H1 (cell line): ENCODE measurements at regions not wholly inside any gene's neighbourhood (a gene's known extent, or its start where the extent isn't known, plus 50 kb on each side); places are given as distances from the start of the nearest gene placed in this dataset.

Source experiments
- CTCF ChIA-PET: fragments of 300-600 bp; sonication (Branson Sonifier 250); formaldehyde crosslinking; loops from one replicate; lab custom pipeline; 2021; ENCODE audit not compliant: partially characterized antibody; lab: Charles Lee
- POLR2A ChIA-PET: fragments of 300-600 bp; sonication (Branson Sonifier 250); formaldehyde crosslinking; loops from one replicate; lab custom pipeline; 2021; ENCODE audit warnings: inconsistent platforms; ENCODE audit not compliant: partially characterized antibody; lab: Charles Lee
- DNase-seq, 2 experiments: peaks; one replicate each; pipeline versions ENCODE4 v3.0.0 to v3.0.0-alpha.2; 2010 to 2022; ENCODE audit warnings: low spot score in 2 of 2, low read depth in 1 of 2, mixed read lengths in 1 of 2
- FAIRE-seq: peaks from 2 replicates; lab custom pipeline; 2011; peaks lifted over from hg19 to GRCh38; lab: Jason Lieb, UNC
- H2AFZ ChIP-seq: 2 replicates; pipeline ENCODE4 v1.8.1; 2012; ENCODE audit warnings: low read length, inconsistent platforms
- H2AK5ac ChIP-seq: 2 replicates; pipeline ENCODE4 v1.6.1; 2013; ENCODE audit warnings: low read depth, low read length
- H2BK120ac ChIP-seq: replicated peaks from 2 replicates; pipeline ENCODE3; 2013; ENCODE audit warnings: low read depth, low read length, inconsistent platforms
- H2BK12ac ChIP-seq: 2 replicates; pipeline ENCODE4 v1.6.1; 2013; ENCODE audit warnings: low read depth, low read length
- H2BK15ac ChIP-seq: 2 replicates; pipeline ENCODE4 v1.6.1; 2013; ENCODE audit warnings: low read length
- H2BK20ac ChIP-seq: 2 replicates; pipeline ENCODE4 v1.6.1; 2013; ENCODE audit warnings: low read length
- H2BK5ac ChIP-seq: 2 replicates; pipeline ENCODE4 v1.6.1; 2013; ENCODE audit warnings: low read depth, low read length
- H3K14ac ChIP-seq: 2 replicates; pipeline ENCODE4 v1.6.1; 2013; ENCODE audit warnings: inconsistent platforms; ENCODE audit not compliant: insufficient read length
- H3K18ac ChIP-seq: 2 replicates; pipeline ENCODE4 v1.6.1; 2013; ENCODE audit warnings: low read length; ENCODE audit errors: extremely low read depth
- H3K23ac ChIP-seq: 2 replicates; pipeline ENCODE4 v1.6.1; 2013; ENCODE audit warnings: inconsistent platforms; ENCODE audit not compliant: insufficient read length
- H3K23me2 ChIP-seq: 2 replicates; pipeline ENCODE4 v1.6.1; 2013; ENCODE audit warnings: low read depth, low read length
- H3K27ac ChIP-seq: 2 replicates; pipeline ENCODE4 v1.6.1; 2011; ENCODE audit warnings: low read depth, low read length, inconsistent platforms
- H3K27me3 ChIP-seq, 4 experiments: replicated peaks in 1 of 4; 1 replicate in 1 of 4; 2 replicates in 3 of 4; pipeline versions ENCODE4 v1.6.1 to v1.8.1; 2011 to 2013; ENCODE audit warnings: low read length in 3 of 4, mild to moderate bottlenecking in 3 of 4, inconsistent platforms in 2 of 4, mixed read lengths in 2 of 4, moderate library complexity in 1 of 4; ENCODE audit not compliant: control insufficient read depth in 3 of 4, insufficient read depth in 3 of 4; ENCODE audit errors: extremely low read depth in 1 of 4
- H3K36me3 ChIP-seq, 4 experiments: 2 replicates each; pipeline versions ENCODE4 v1.6.1 to v1.8.1; 2011 to 2013; ENCODE audit warnings: mild to moderate bottlenecking in 4 of 4, low read length in 3 of 4, moderate library complexity in 2 of 4, control low read depth in 1 of 4, inconsistent platforms in 1 of 4; ENCODE audit not compliant: insufficient read depth in 4 of 4, control insufficient read depth in 2 of 4
- H3K4ac ChIP-seq: replicated peaks from 2 replicates; pipeline ENCODE3; 2013; ENCODE audit warnings: low read length, low read depth, mixed read lengths, inconsistent platforms; ENCODE audit not compliant: insufficient read length
- H3K4me1 ChIP-seq, 4 experiments: replicated peaks in 1 of 4; 1 replicate in 1 of 4; 2 replicates in 3 of 4; pipeline versions ENCODE4 v1.6.1 to v1.8.1; 2011 to 2013; ENCODE audit warnings: low read length in 3 of 4, inconsistent platforms in 2 of 4, mixed read lengths in 1 of 4; ENCODE audit not compliant: insufficient read depth in 4 of 4, control insufficient read depth in 3 of 4
- H3K4me2 ChIP-seq, 2 experiments: 2 replicates each; pipeline versions ENCODE4 v1.6.1 to v1.8.1; 2011 to 2013; ENCODE audit warnings: low read depth in 2 of 2, low read length in 2 of 2, control low read depth in 1 of 2, inconsistent platforms in 1 of 2, mild to moderate bottlenecking in 1 of 2; ENCODE audit not compliant: insufficient read depth in 1 of 2
- H3K4me3 ChIP-seq, 4 experiments: fragments of 200-600, 300-600 bp in 1 of 4; sonication (generic), shearing (Covaris generic), sonication (Bioruptor Twin) in 1 of 4; 2 replicates each; pipeline versions ENCODE4 v1.5.1 to v1.8.1; 2011 to 2016; ENCODE audit warnings: low read length in 4 of 4, low read depth in 3 of 4, control low read depth in 2 of 4, inconsistent platforms in 2 of 4, mild to moderate bottlenecking in 2 of 4, mixed read lengths in 1 of 4, moderate library complexity in 1 of 4; ENCODE audit not compliant: insufficient read depth in 2 of 4; ENCODE audit errors: extremely low read depth in 1 of 4
- H3K56ac ChIP-seq: replicated peaks from 2 replicates; pipeline ENCODE3; 2013; ENCODE audit warnings: low read depth, mild to moderate bottlenecking, mixed read lengths, low read length, inconsistent platforms; ENCODE audit not compliant: insufficient read length
- H3K79me1 ChIP-seq: 2 replicates; pipeline ENCODE4 v1.6.1; 2013; ENCODE audit warnings: low read depth, low read length, control low read depth
- H3K79me2 ChIP-seq, 2 experiments: 2 replicates each; pipeline versions ENCODE4 v1.6.1 to v1.8.1; 2012 to 2013; ENCODE audit warnings: low read length in 2 of 2, mild to moderate bottlenecking in 2 of 2, inconsistent platforms in 1 of 2; ENCODE audit not compliant: insufficient read depth in 2 of 2, control insufficient read depth in 1 of 2
- H3K9ac ChIP-seq, 4 experiments: replicated peaks in 1 of 4; 1 replicate in 1 of 4; 2 replicates in 3 of 4; pipeline versions ENCODE4 v1.6.1 to v1.8.1; 2011 to 2013; ENCODE audit warnings: low read depth in 3 of 4, low read length in 3 of 4, control low read depth in 2 of 4, mild to moderate bottlenecking in 2 of 4, moderate library complexity in 2 of 4, inconsistent platforms in 1 of 4; ENCODE audit errors: extremely low read depth in 1 of 4
- H3K9me3 ChIP-seq, 2 experiments: 2 replicates each; pipeline versions ENCODE4 v1.6.1 to v1.8.1; 2012 to 2013; ENCODE audit warnings: mild to moderate bottlenecking in 2 of 2, moderate library complexity in 2 of 2, control low read depth in 1 of 2, inconsistent platforms in 1 of 2, low read depth in 1 of 2, low read length in 1 of 2, mixed read lengths in 1 of 2; ENCODE audit not compliant: insufficient read depth in 2 of 2
- H4K20me1 ChIP-seq, 2 experiments: replicated peaks in 1 of 2; 2 replicates each; pipeline versions ENCODE3 to v1.8.1; 2011 to 2013; ENCODE audit warnings: inconsistent platforms in 2 of 2, low read length in 2 of 2, mild to moderate bottlenecking in 1 of 2; ENCODE audit not compliant: insufficient read depth in 2 of 2, control insufficient read depth in 1 of 2
- H4K5ac ChIP-seq: 2 replicates; pipeline ENCODE4 v1.6.1; 2013; ENCODE audit warnings: low read length, low read depth, mixed read lengths, inconsistent platforms; ENCODE audit not compliant: insufficient read length
- H4K8ac ChIP-seq: 2 replicates; pipeline ENCODE4 v1.8.0; 2013; ENCODE audit warnings: mild to moderate bottlenecking, moderate library complexity, low read length, inconsistent platforms; ENCODE audit not compliant: insufficient read depth; ENCODE audit errors: extremely low read depth
- H4K91ac ChIP-seq: replicated peaks from 2 replicates; pipeline ENCODE3; 2013; ENCODE audit warnings: low read length, mixed read lengths, inconsistent platforms; ENCODE audit not compliant: insufficient read length
- ASH2L ChIP-seq: fragments of 200-600, 300-600 bp; sonication (generic); IDR thresholded peaks from one replicate; pipeline ENCODE4 v1.7.1; 2017; ENCODE audit warnings: low read length
- CTCF ChIP-seq, 3 experiments: IDR thresholded peaks; 1 replicate in 2 of 3; 2 replicates in 1 of 3; pipeline versions ENCODE4 v1.5.1 to v1.6.1; 2011; ENCODE audit warnings: low read length in 3 of 3, mild to moderate bottlenecking in 3 of 3, inconsistent platforms in 2 of 3, low read depth in 1 of 3, moderate library complexity in 1 of 3; ENCODE audit not compliant: insufficient read depth in 1 of 3; ENCODE audit errors: control extremely low read depth in 1 of 3
- MAFK ChIP-seq: IDR thresholded peaks from 2 replicates; pipeline ENCODE4 v1.6.1; 2012; ENCODE audit warnings: low read depth, mild to moderate bottlenecking, improper control_type of control experiment, low read length
- MAX ChIP-seq: IDR thresholded peaks from 2 replicates; pipeline ENCODE4 v1.6.1; 2012; ENCODE audit warnings: inconsistent platforms
- PHF8 ChIP-seq: fragments of 200-600 bp; sonication (generic); conservative IDR thresholded peaks from 2 replicates; pipeline ENCODE4 v1.7.1; 2012; ENCODE audit warnings: low read depth, mild to moderate bottlenecking, inconsistent platforms, low read length, moderate library complexity
- RXRA ChIP-seq: IDR thresholded peaks from 2 replicates; pipeline ENCODE4 v1.6.1; 2011; ENCODE audit warnings: low read depth, mild to moderate bottlenecking, low read length, moderate library complexity; ENCODE audit not compliant: insufficient read depth
- WGBS, 2 experiments: shearing (Covaris generic) in 1 of 2; methylation state at CpG; one replicate each; pipeline versions ENCODE4 v1.1.6 to v1.1.7; 2013 to 2015; ENCODE audit warnings: low lambda C conversion rate in 2 of 2, mixed read lengths in 2 of 2, inconsistent platforms in 1 of 2, low coverage in 1 of 2, missing lambda C conversion rate in 1 of 2; ENCODE audit not compliant: insufficient replicate concordance in 2 of 2, insufficient coverage in 1 of 2, insufficient read length in 1 of 2; ENCODE audit errors: extremely low coverage in 1 of 2, missing lambda C conversion rate in 1 of 2; 5-methylcytosine and 5-hydroxymethylcytosine counted together

- no peak overlapping the region for H3K14ac ChIP-seq
- no peak overlapping the region for H2AK5ac ChIP-seq
- no peaks in the 10 kb centered on the region for H3K79me2 ChIP-seq
- H4K91ac ChIP-seq: no peak overlapping the region
- CTCF ChIA-PET: no interaction called here
- H2AFZ ChIP-seq: no peak overlapping the region
- H3K4me1 ChIP-seq: peaks cover 0 to 7% (median 1%) of the 10 kb centered on the region in 4 experiments; a peak in 1 of 7 replicates
- no peak overlapping the region for H2BK5ac ChIP-seq
- no peaks in the 10 kb centered on the region for H3K23me2 ChIP-seq
- H3K9ac ChIP-seq: no peak overlapping the region
- no peaks in the 10 kb centered on the region for H3K27me3 ChIP-seq
- H3K23ac ChIP-seq: no peak overlapping the region
- TF ChIP-seq MAX: no peak
- TF ChIP-seq CTCF (IDR thresholded peaks at IDR 0.05; ENCODE audit: control extremely low read depth in 1 of 3, insufficient read depth in 1 of 3, low read depth in 1 of 3, low read length in 3 of 3): no peak
- no peak for TF ChIP-seq PHF8
- TF ChIP-seq ASH2L: no peak
- TF ChIP-seq RXRA: no peak
- no peak for TF ChIP-seq MAFK
- TF ChIP-seq, all 59 proteins: peak for 0
- Histone ChIP-seq H3K79me1 (no peaks in the 10 kb centered on the region), H2BK20ac (no peak overlapping the region), H3K4ac (no peak overlapping the region), H2BK15ac (no peak overlapping the region), H2BK120ac (no peak overlapping the region), H3K36me3 (no peaks in the 10 kb centered on the region), H4K5ac (no peak overlapping the region), H3K27ac (no peak overlapping the region), H3K9me3 (no peaks in the 10 kb centered on the region), H4K8ac (no peak overlapping the region), H3K18ac (no peak overlapping the region), H3K56ac (no peak overlapping the region), H2BK12ac (no peak overlapping the region), H4K20me1 (no peaks in the 10 kb centered on the region), H3K4me3 (no peak overlapping the region), H3K4me2 (no peak overlapping the region)
- POLR2A ChIA-PET: no interaction called here
- WGBS, 2 experiments: 86% methylated on average over 2 of the region's 2 CpGs; no CpG with 5 or more reads in 1 of the 2 experiments
- DNase-seq (no peak), FAIRE-seq (no peak)
Measured at GRCh38 chr6:23395381-23395780, 730.6 kb upstream of the NRSN1 start.
